ENCODE measurements at regions not wholly inside any gene's neighbourhood (a gene's known extent, or its start where the extent isn't known, plus 50 kb on each side); places are given as distances from the start of the nearest gene placed in this dataset.
"Not testable (repeated sequence)": the region's sequence is repeated elsewhere in the genome, so short reads cannot be mapped to it uniquely, and the experiment has no call there.

- TF ChIP-seq CTCF (IDR thresholded peaks at IDR 0.05; ENCODE audit: insufficient read depth, low read length, poor library complexity, severe bottlenecking) (no peak), EZH2phosphoT487 (conservative IDR thresholded peaks at IDR 0.05; ENCODE audit: low read length) (no peak)
- H2AFZ ChIP-seq (ENCODE audit: low read depth, low read length, severe bottlenecking): no peak overlapping the region
- H3K9me3 ChIP-seq (ENCODE audit: insufficient read depth, low read length): no peaks in the 10 kb centered on the region
- H3K9ac ChIP-seq (ENCODE audit: low read length): no peak overlapping the region
- H3K27me3 ChIP-seq (ENCODE audit: low read length): no peaks in the 10 kb centered on the region
- no peaks in the 10 kb centered on the region for H3K36me3 ChIP-seq (ENCODE audit: low read length)
- H3K4me3 ChIP-seq (ENCODE audit: insufficient read depth, low read length, poor library complexity, severe bottlenecking): no peak overlapping the region
- H3K27ac ChIP-seq (ENCODE audit: low read depth, low read length): no peak overlapping the region
- no peaks in the 10 kb centered on the region for H4K20me1 ChIP-seq (ENCODE audit: low read depth, low read length)
- H3K9me2 ChIP-seq (replicated peaks; ENCODE audit: insufficient read depth, low read length): no peaks in the 10 kb centered on the region
- no peak overlapping the region for H3K4me2 ChIP-seq (ENCODE audit: low read depth, low read length, poor library complexity, severe bottlenecking)
- no peaks in the 10 kb centered on the region for H3K79me2 ChIP-seq (ENCODE audit: insufficient read depth, low read length)
- H3F3A ChIP-seq (ENCODE audit: insufficient read depth): no peaks in the 10 kb centered on the region
Measured at GRCh38 chr10:94122211-94122610, 128.5 kb downstream of the PLCE1 start.

- no peaks in the 10 kb centered on the region for H3K9me3 ChIP-seq (ENCODE audit: insufficient read depth, low read length)
- no peaks in the 10 kb centered on the region for H4K20me1 ChIP-seq (ENCODE audit: low read depth, low read length)
- no peak overlapping the region for H3K9ac ChIP-seq (ENCODE audit: low read length)
- H3K27me3 ChIP-seq (ENCODE audit: low read length): no peaks in the 10 kb centered on the region
- H3K36me3 ChIP-seq (ENCODE audit: low read length): no peaks in the 10 kb centered on the region
- no peaks in the 10 kb centered on the region for H3F3A ChIP-seq (ENCODE audit: insufficient read depth)
- H3K79me2 ChIP-seq (ENCODE audit: insufficient read depth, low read length): no peaks in the 10 kb centered on the region
- no peak overlapping the region for H3K4me2 ChIP-seq (ENCODE audit: low read depth, low read length, poor library complexity, severe bottlenecking)
- no peak overlapping the region for H3K4me3 ChIP-seq (ENCODE audit: insufficient read depth, low read length, poor library complexity, severe bottlenecking)
- no peaks in the 10 kb centered on the region for H3K9me2 ChIP-seq (replicated peaks; ENCODE audit: insufficient read depth, low read length)
- no peak overlapping the region for H2AFZ ChIP-seq (ENCODE audit: low read depth, low read length, severe bottlenecking)
- TF ChIP-seq EZH2phosphoT487 (conservative IDR thresholded peaks at IDR 0.05; ENCODE audit: low read length) (no peak), CTCF (IDR thresholded peaks at IDR 0.05; ENCODE audit: insufficient read depth, low read length, poor library complexity, severe bottlenecking) (no peak)
- no peak overlapping the region for H3K27ac ChIP-seq (ENCODE audit: low read depth, low read length)
Measured at GRCh38 chr10:94123258-94123995, 129.7 kb downstream of the PLCE1 start.

- H3K36me3 ChIP-seq (ENCODE audit: low read length); H3K9me3 ChIP-seq (ENCODE audit: insufficient read depth, low read length); H3K4me2 ChIP-seq (ENCODE audit: low read depth, low read length, poor library complexity, severe bottlenecking); H3K9ac ChIP-seq (ENCODE audit: low read length); H3K27me3 ChIP-seq (ENCODE audit: low read length); H3F3A ChIP-seq (ENCODE audit: insufficient read depth); H4K20me1 ChIP-seq (ENCODE audit: low read depth, low read length); H2AFZ ChIP-seq (ENCODE audit: low read depth, low read length, severe bottlenecking); H3K4me3 ChIP-seq (ENCODE audit: insufficient read depth, low read length, poor library complexity, severe bottlenecking); H3K9me2 ChIP-seq (replicated peaks; ENCODE audit: insufficient read depth, low read length); H3K79me2 ChIP-seq (ENCODE audit: insufficient read depth, low read length); H3K27ac ChIP-seq (ENCODE audit: low read depth, low read length): not testable (repeated sequence)
Measured at GRCh38 chr10:94124147-94124546, 130.4 kb downstream of the PLCE1 start.

GRCh38 chr10:94125268-94125667 is 131.5 kb downstream of the PLCE1 start:
- not testable (repeated sequence) for H3K27ac ChIP-seq (ENCODE audit: low read depth, low read length); H3F3A ChIP-seq (ENCODE audit: insufficient read depth); H3K27me3 ChIP-seq (ENCODE audit: low read length); H3K79me2 ChIP-seq (ENCODE audit: insufficient read depth, low read length); H3K9me3 ChIP-seq (ENCODE audit: insufficient read depth, low read length); H2AFZ ChIP-seq (ENCODE audit: low read depth, low read length, severe bottlenecking); H3K4me3 ChIP-seq (ENCODE audit: insufficient read depth, low read length, poor library complexity, severe bottlenecking); H3K4me2 ChIP-seq (ENCODE audit: low read depth, low read length, poor library complexity, severe bottlenecking); H3K9me2 ChIP-seq (replicated peaks; ENCODE audit: insufficient read depth, low read length); H3K36me3 ChIP-seq (ENCODE audit: low read length); H4K20me1 ChIP-seq (ENCODE audit: low read depth, low read length); H3K9ac ChIP-seq (ENCODE audit: low read length)
